K562 (cell line): ENCODE measurements at regions not wholly inside any gene's neighbourhood (a gene's known extent, or its start where the extent isn't known, plus 50 kb on each side); places are given as distances from the start of the nearest gene placed in this dataset.
A peak's percentile ranks its signal among the peaks of the same experiment; 100 is the strongest.

Source experiments
- ATAC-seq: fragments of 200-7000 bp; cut with Tn5 transposase; 3 replicates; pipeline ENCODE4 v1.9.1; 2020; ENCODE audit warnings: moderate library complexity
- BruUV-seq: library from RNA; stranded (reverse); fragments of 400-500 nt; replicated peaks from 2 replicates; lab custom pipeline; 2021; lab: Mats Ljungman, UMichigan
- CTCF ChIA-PET: fragments of 300-600 bp; formaldehyde crosslinking; extraction: SDS; loops from one replicate; lab custom pipeline; 2021; ENCODE audit warnings: low intra/inter-chr PET ratio; lab: Yijun Ruan, JAX
- POLR2A ChIA-PET: fragments of 300-600, 350-650 bp; sonication (Branson Sonifier 250); formaldehyde crosslinking; extraction: SDS; loops from one replicate; lab custom pipeline; 2021; ENCODE audit warnings: antibody characterized with exemption, inconsistent platforms; lab: Yijun Ruan, JAX
- DNase-seq, 4 experiments: peaks; one replicate each; pipeline versions ENCODE4 v3.0.0 to v3.0.0-alpha.2; 2011 to 2018; ENCODE audit warnings: low spot score in 3 of 4, mixed read lengths in 3 of 4; ENCODE audit errors: extremely low read depth in 1 of 4
- FAIRE-seq: peaks from 2 replicates; lab custom pipeline; 2011; peaks lifted over from hg19 to GRCh38; lab: Jason Lieb, UNC
- H2AFZ ChIP-seq: 2 replicates; pipeline ENCODE4 v1.6.0; 2011; ENCODE audit warnings: low read depth, low read length, control low read depth, inconsistent platforms
- H3K27ac ChIP-seq: fragments of 200-600 bp; 3 replicates; pipeline ENCODE4 v1.8.0; 2011; ENCODE audit warnings: low read depth, mild to moderate bottlenecking, control low read depth, inconsistent platforms, low read length, moderate library complexity, mixed read lengths; ENCODE audit errors: extremely low read depth
- H3K27me3 ChIP-seq, 2 experiments: fragments of 300-600 bp in 1 of 2; 2 replicates in 1 of 2; 3 replicates in 1 of 2; pipeline versions ENCODE4 v1.6.0 to v1.8.0; 2011; ENCODE audit warnings: inconsistent platforms in 2 of 2, low read length in 2 of 2, mild to moderate bottlenecking in 1 of 2, mixed read lengths in 1 of 2, moderate library complexity in 1 of 2; ENCODE audit not compliant: control insufficient read depth in 2 of 2, insufficient read depth in 2 of 2
- H3K36me3 ChIP-seq: fragments of 300-600 bp; 3 replicates; pipeline ENCODE4 v1.8.0; 2011; ENCODE audit warnings: mild to moderate bottlenecking, low read length, inconsistent platforms; ENCODE audit not compliant: control insufficient read depth, insufficient read depth
- H3K4me1 ChIP-seq, 2 experiments: fragments of 200-600 bp in 1 of 2; replicated peaks in 1 of 2; 2 replicates in 1 of 2; 3 replicates in 1 of 2; pipeline versions ENCODE4 v1.5.1 to v1.8.0; 2011; ENCODE audit warnings: inconsistent platforms in 2 of 2, low read length in 2 of 2, mild to moderate bottlenecking in 1 of 2, mixed read lengths in 1 of 2, moderate library complexity in 1 of 2; ENCODE audit not compliant: control insufficient read depth in 2 of 2, insufficient read depth in 2 of 2
- H3K4me2 ChIP-seq: 2 replicates; pipeline ENCODE4 v1.6.1; 2011; ENCODE audit warnings: low read length, control low read depth, inconsistent platforms, mixed read lengths; ENCODE audit not compliant: insufficient read depth
- H3K4me3 ChIP-seq: fragments of 200-600 bp; sonication (generic), shearing (Covaris generic); 2 replicates; pipeline ENCODE4 v1.5.1; 2016; ENCODE audit warnings: control low read depth, inconsistent platforms
- H3K79me2 ChIP-seq: fragments of 200-600 bp; 3 replicates; pipeline ENCODE4 v1.8.0; 2011; ENCODE audit warnings: low read length, inconsistent platforms; ENCODE audit not compliant: control insufficient read depth, insufficient read depth
- H3K9ac ChIP-seq, 2 experiments: 2 replicates each; pipeline versions ENCODE4 v1.6.0 to v1.6.1; 2011; ENCODE audit warnings: low read depth in 2 of 2, low read length in 2 of 2, control low read depth in 1 of 2, inconsistent platforms in 1 of 2, mild to moderate bottlenecking in 1 of 2, mixed read lengths in 1 of 2; ENCODE audit not compliant: insufficient read depth in 1 of 2
- H3K9me1 ChIP-seq: one replicate; pipeline ENCODE4 v1.6.0; 2011; ENCODE audit warnings: inconsistent platforms, mild to moderate bottlenecking, low read length, moderate library complexity; ENCODE audit not compliant: control insufficient read depth, insufficient read depth
- H3K9me3 ChIP-seq: replicated peaks from 2 replicates; pipeline ENCODE4 v1.5.1; 2011; ENCODE audit warnings: low read depth, low read length, inconsistent platforms; ENCODE audit not compliant: control insufficient read depth, insufficient read depth
- H4K20me1 ChIP-seq: replicated peaks from 2 replicates; pipeline ENCODE4 v1.6.1; 2011; ENCODE audit warnings: low read length, inconsistent platforms, mixed read lengths; ENCODE audit not compliant: control insufficient read depth, insufficient read depth
- ATF3 ChIP-seq, 2 experiments: fragments of 450-650 bp in 1 of 2; sonication (generic) in 1 of 2; formaldehyde crosslinking in 1 of 2; IDR thresholded peaks in 1 of 2; conservative IDR thresholded peaks in 1 of 2; 2 replicates each; pipeline versions ENCODE4 v1.6.1 to v1.8.1; 2016 to 2023; ENCODE audit warnings: mild to moderate bottlenecking in 2 of 2, moderate library complexity in 2 of 2, inconsistent platforms in 1 of 2, missing genetic modification reagents in 1 of 2
- CEBPB ChIP-seq: fragments of 450-650 bp; IDR thresholded peaks from 2 replicates; pipeline ENCODE4 v1.6.1; 2016; ENCODE audit warnings: missing genetic modification characterization, missing compliant biosample characterization
- CEBPG ChIP-seq, 3 experiments: fragments of 200-800 bp in 1 of 3; sonication (Bioruptor generic) in 1 of 3; sonication (generic) in 1 of 3; formaldehyde crosslinking in 1 of 3; IDR thresholded peaks in 2 of 3; conservative IDR thresholded peaks in 1 of 3; 2 replicates each; pipeline versions ENCODE4 v1.6.1 to v1.8.0; 2016 to 2022; ENCODE audit warnings: missing compliant biosample characterization in 2 of 3, missing genetic modification characterization in 2 of 3, mild to moderate bottlenecking in 1 of 3, missing genetic modification reagents in 1 of 3
- CREBBP ChIP-seq: IDR thresholded peaks from one replicate; pipeline ENCODE4 v1.6.1; 2012; ENCODE audit warnings: low read depth, mild to moderate bottlenecking, control low read depth, inconsistent platforms, low read length
- DNMT1 ChIP-seq: fragments of 450-650 bp; IDR thresholded peaks from 2 replicates; pipeline ENCODE4 v1.6.1; 2016; ENCODE audit warnings: antibody characterized with exemption, mild to moderate bottlenecking
- FUS ChIP-seq: fragments of 200-400 bp; formaldehyde crosslinking; optimal IDR thresholded peaks from 2 replicates; pipeline ENCODE3; 2017; ENCODE audit warnings: low read depth, low read length
- GTF2B ChIP-seq: IDR thresholded peaks from 2 replicates; pipeline ENCODE4 v1.6.1; 2011; ENCODE audit not compliant: insufficient read length; ENCODE audit errors: extremely low read depth
- HMGN3 ChIP-seq: IDR thresholded peaks from 2 replicates; pipeline ENCODE4 v1.6.1; 2011; ENCODE audit warnings: borderline replicate concordance, low read depth, mild to moderate bottlenecking, mixed read lengths, low read length; ENCODE audit not compliant: insufficient read length; ENCODE audit errors: extremely low read depth
- HNRNPL ChIP-seq: fragments of 200-400 bp; formaldehyde crosslinking; IDR thresholded peaks from 2 replicates; pipeline ENCODE4 v1.6.1; 2017; ENCODE audit warnings: low read depth, mild to moderate bottlenecking, low read length
- IRF9 ChIP-seq: fragments of 450-650 bp; IDR thresholded peaks from 2 replicates; pipeline ENCODE4 v1.6.1; 2016; ENCODE audit warnings: missing biosample characterization, missing genetic modification characterization
- RAD21 ChIP-seq, 2 experiments: fragments of 250-450 bp in 1 of 2; fragments of 450-650 bp in 1 of 2; sonication (Bioruptor Pico) in 1 of 2; formaldehyde crosslinking in 1 of 2; IDR thresholded peaks in 1 of 2; conservative IDR thresholded peaks in 1 of 2; 2 replicates each; pipeline versions ENCODE4 v1.4.0 to v1.8.0; 2020 to 2022; ENCODE audit warnings: mild to moderate bottlenecking in 2 of 2, moderate library complexity in 1 of 2
- RNF2 ChIP-seq: sonication (generic); IDR thresholded peaks from 2 replicates; pipeline ENCODE4 v1.6.1; 2016
- SRF ChIP-seq, 2 experiments: fragments of 250-450, 450-650 bp in 1 of 2; sonication (Bioruptor Pico) in 1 of 2; sonication (generic) in 1 of 2; formaldehyde crosslinking; IDR thresholded peaks; 2 replicates each; pipeline versions ENCODE4 v1.5.0 to v1.5.1; 2020 to 2022; ENCODE audit warnings: mild to moderate bottlenecking in 1 of 2, missing genetic modification reagents in 1 of 2
- ZNF780A ChIP-seq: fragments of 250-450 bp; sonication (Bioruptor Pico); IDR thresholded peaks from 2 replicates; pipeline ENCODE4 v1.5.0; 2021; ENCODE audit warnings: mild to moderate bottlenecking
- WGBS: fragments of 100-300 bp; shearing (Covaris generic); methylation state at CpG from one replicate; pipeline ENCODE4 v1.1.6; 2016; ENCODE audit warnings: low coverage, mixed read lengths; ENCODE audit not compliant: insufficient coverage; ENCODE audit errors: missing lambda C conversion rate; 5-methylcytosine and 5-hydroxymethylcytosine counted together
- in situ Hi-C: fragments of 300-500 bp; cut with MboI; formaldehyde crosslinking; loops from 4 replicates; pipeline ENCODE4 v1.15.0; 2018; ENCODE audit warnings: inconsistent platforms, mixed read lengths
- intact Hi-C: fragments of 100-400 bp; cut with micrococcal nuclease; formaldehyde crosslinking; loops from 2 replicates; pipeline ENCODE4 v1.14.2; 2022

GRCh38 chr18:57983472-57983871 lies 60.6 kb upstream of the NEDD4L start:
- BruUV-seq: no TSS peak
- intact Hi-C loops: no loop called here
- TF ChIP-seq DNMT1 (no peak), GTF2B (no peak), RNF2 (no peak), FUS (no peak), CEBPB (tag) (peak; percentile 81), ZNF780A (CRISPR knock-in tag) (no peak), ATF3 (IDR thresholded peaks at IDR 0.05) (peak; percentile 63), ATF3 (CRISPR knock-in tag; conservative IDR thresholded peaks at IDR 0.05) (no peak), CEBPG (CRISPR knock-in tag; IDR thresholded peaks at IDR 0.05) (no peak), CEBPG (tag; conservative IDR thresholded peaks at IDR 0.05 in 1 of 2, IDR thresholded peaks at IDR 0.05 in 1 of 2) (peak; percentile 69 to 93), SRF (CRISPR knock-in tag; IDR thresholded peaks at IDR 0.05) (no peak), HMGN3 (no peak), HNRNPL (no peak), RAD21 (CRISPR knock-in tag; conservative IDR thresholded peaks at IDR 0.05 in 1 of 2, IDR thresholded peaks at IDR 0.05 in 1 of 2) (no peak), IRF9 (peak; percentile 49; the same call in 1 of the 2 replicates), CREBBP (no peak)
- TF ChIP-seq, all 486 proteins: peak for 4
- DNase-seq: no peak
- H3K27ac ChIP-seq: no peak overlapping the region
- no peaks in the 10 kb centered on the region for H4K20me1 ChIP-seq
- H3K27me3 ChIP-seq: no peaks in the 10 kb centered on the region
- no peak for ATAC-seq
- in situ Hi-C loops: no loop called here
- CTCF ChIA-PET: no interaction called here
- H3K4me2 ChIP-seq: no peak overlapping the region
- peaks cover 4 to 13% of the 10 kb centered on the region in 2 experiments; a peak in 3 of 5 replicates for H3K4me1 ChIP-seq
- 36% methylated on average over 2 of the region's 3 CpGs for WGBS
- H3K79me2 ChIP-seq: no peaks in the 10 kb centered on the region
- no peak overlapping the region for H3K4me3 ChIP-seq
- H3K9me3 ChIP-seq: no peaks in the 10 kb centered on the region
- H3K36me3 ChIP-seq: no peaks in the 10 kb centered on the region
- FAIRE-seq: no peak
- H3K9ac ChIP-seq: no peak overlapping the region; a peak in 1 of 4 replicates
- no peak overlapping the region for H2AFZ ChIP-seq
- no peaks in the 10 kb centered on the region for H3K9me1 ChIP-seq
- POLR2A ChIA-PET: interaction anchor here (1.7 kb wide), 1 partner anchor 17 kb away, joined by 5 read pairs; no protein-coding TSS in a partner anchor
